GM18870 (cell line): ENCODE measurements at regions not wholly inside any gene's neighbourhood (a gene's known extent, or its start where the extent isn't known, plus 50 kb on each side); places are given as distances from the start of the nearest gene placed in this dataset.
A peak's percentile ranks its signal among the peaks of the same experiment; 100 is the strongest.

Experiments
- ATAC-seq: cut with Tn5 transposase; IDR thresholded peaks from one replicate; pipeline ENCODE4 v1.9.1; 2021; ENCODE audit warnings: moderate library complexity; ENCODE audit not compliant: unreplicated experiment

- ATAC-seq, result no peak
These were observed 135.4 kb downstream of the TMEM17 start for GRCh38 chr2:62370321-62371250.

GRCh38 chr2:62369541-62370202 is 136.3 kb downstream of the TMEM17 start:
- ATAC-seq, result no peak

- ATAC-seq, result no peak
These were observed 141.0 kb downstream of the TMEM17 start for GRCh38 chr2:62364791-62365528.

GRCh38 chr2:62363166-62363565 is 142.8 kb downstream of the TMEM17 start:
- ATAC-seq, result peak; percentile 84

GRCh38 chr2:62362561-62362960 is 143.4 kb downstream of the TMEM17 start:
- peak; percentile 27 for ATAC-seq

GRCh38 chr2:62361964-62362363 is 144.0 kb downstream of the TMEM17 start:
- no peak for ATAC-seq

- ATAC-seq, result no peak
These were observed 151.0 kb downstream of the TMEM17 start for GRCh38 chr2:62354771-62355561.

- no peak for ATAC-seq
These were observed 154.0 kb downstream of the TMEM17 start for GRCh38 chr2:62352031-62352430.

- no peak for ATAC-seq
These were observed 153.9 kb downstream of the B3GNT2 start for GRCh38 chr2:62349788-62350187.

GRCh38 chr2:62348700-62349099 is 152.8 kb downstream of the B3GNT2 start:
- no peak for ATAC-seq

- ATAC-seq, result no peak
These were observed 151.8 kb downstream of the B3GNT2 start for GRCh38 chr2:62347563-62348270.

- ATAC-seq, result peak; percentile 81
These were observed 148.6 kb downstream of the B3GNT2 start for GRCh38 chr2:62344472-62344871.

- ATAC-seq, result no peak
These were observed 147.9 kb downstream of the B3GNT2 start for GRCh38 chr2:62343636-62344337.

- no peak for ATAC-seq
These were observed 147.3 kb downstream of the B3GNT2 start for GRCh38 chr2:62343206-62343605.

GRCh38 chr2:62340994-62341484 is 145.1 kb downstream of the B3GNT2 start:
- ATAC-seq, result peak; percentile 61

- ATAC-seq, result no peak
These were observed 143.9 kb downstream of the B3GNT2 start for GRCh38 chr2:62339837-62340236.

- no peak for ATAC-seq
These were observed 143.5 kb downstream of the B3GNT2 start for GRCh38 chr2:62339413-62339812.

GRCh38 chr2:62338111-62338510 is 142.2 kb downstream of the B3GNT2 start:
- ATAC-seq, result no peak

GRCh38 chr2:62337403-62337802 is 141.5 kb downstream of the B3GNT2 start:
- ATAC-seq, result no peak
